Mesendoderm (in vitro differentiated cells): ENCODE measurements at regions not wholly inside any gene's neighbourhood (a gene's known extent, or its start where the extent isn't known, plus 50 kb on each side); places are given as distances from the start of the nearest gene placed in this dataset.

Experiments used
- DNase-seq: peaks from one replicate; pipeline ENCODE4 v3.0.0; 2013
- H2AK5ac ChIP-seq: 2 replicates; pipeline ENCODE4 v1.6.1; 2013; ENCODE audit warnings: low read length, inconsistent platforms
- H2BK120ac ChIP-seq: 2 replicates; pipeline ENCODE4 v1.6.1; 2013; ENCODE audit warnings: low read depth, mild to moderate bottlenecking, low read length, moderate library complexity, mixed read lengths
- H2BK15ac ChIP-seq: replicated peaks from 2 replicates; pipeline ENCODE4 v1.6.1; 2013; ENCODE audit warnings: low read depth, mild to moderate bottlenecking, moderate library complexity
- H2BK5ac ChIP-seq: 2 replicates; pipeline ENCODE4 v1.6.1; 2013; ENCODE audit warnings: low read length, inconsistent platforms
- H3K18ac ChIP-seq: 2 replicates; pipeline ENCODE4 v1.6.1; 2013; ENCODE audit warnings: mild to moderate bottlenecking, low read length, mixed read lengths
- H3K23ac ChIP-seq: one replicate; pipeline ENCODE4 v1.6.1; 2013; ENCODE audit warnings: low read length
- H3K27ac ChIP-seq: 2 replicates; pipeline ENCODE4 v1.5.1; 2013; ENCODE audit warnings: low read depth, mild to moderate bottlenecking, inconsistent platforms, low read length, moderate library complexity
- H3K27me3 ChIP-seq: 2 replicates; pipeline ENCODE4 v1.6.1; 2013; ENCODE audit warnings: low read length, control low read depth, mild to moderate bottlenecking, inconsistent platforms; ENCODE audit not compliant: insufficient read depth, poor library complexity
- H3K36me3 ChIP-seq: 2 replicates; pipeline ENCODE4 v1.6.1; 2013; ENCODE audit warnings: low read length, inconsistent platforms; ENCODE audit not compliant: control insufficient read depth, insufficient read depth
- H3K4ac ChIP-seq: one replicate; pipeline ENCODE4 v1.6.1; 2013; ENCODE audit warnings: low read depth, mild to moderate bottlenecking, low read length, moderate library complexity
- H3K4me1 ChIP-seq: 2 replicates; pipeline ENCODE4 v1.6.1; 2013; ENCODE audit warnings: low read depth, low read length, inconsistent platforms; ENCODE audit not compliant: control insufficient read depth
- H3K4me2 ChIP-seq: 2 replicates; pipeline ENCODE4 v1.6.1; 2013; ENCODE audit warnings: low read length
- H3K4me3 ChIP-seq: 2 replicates; pipeline ENCODE4 v1.5.1; 2013; ENCODE audit warnings: mild to moderate bottlenecking, low read length
- H3K56ac ChIP-seq: one replicate; pipeline ENCODE4 v1.6.1; 2013; ENCODE audit warnings: low read length
- H3K79me1 ChIP-seq: 2 replicates; pipeline ENCODE4 v1.6.1; 2013; ENCODE audit warnings: low read length, inconsistent platforms
- H3K79me2 ChIP-seq: 2 replicates; pipeline ENCODE4 v1.6.1; 2013; ENCODE audit warnings: mild to moderate bottlenecking, low read length; ENCODE audit not compliant: control insufficient read depth, insufficient read depth
- H3K9ac ChIP-seq: 2 replicates; pipeline ENCODE4 v1.6.1; 2013; ENCODE audit warnings: low read length, inconsistent platforms
- H4K5ac ChIP-seq: one replicate; pipeline ENCODE4 v1.6.1; 2013; ENCODE audit warnings: low read length
- H4K8ac ChIP-seq: one replicate; pipeline ENCODE4 v1.6.1; 2013; ENCODE audit warnings: low read depth, mild to moderate bottlenecking, control low read depth, low read length, moderate library complexity
- WGBS: extraction: QIAGEN DNeasy Blood & Tissue Kit; methylation state at CpG from one replicate; pipeline ENCODE4 v1.1.7; 2013; ENCODE audit warnings: low lambda C conversion rate, missing lambda C conversion rate; ENCODE audit not compliant: insufficient coverage; ENCODE audit errors: extremely low coverage; 5-methylcytosine and 5-hydroxymethylcytosine counted together

GRCh38 chr13:34756572-34756971 lies 185.5 kb upstream of the NBEA start:
- Histone ChIP-seq H3K23ac (no peak overlapping the region), H3K56ac (no peak overlapping the region), H3K4me1 (peaks cover 5% of the 10 kb centered on the region), H3K36me3 (no peaks in the 10 kb centered on the region), H4K8ac (no peak overlapping the region), H2AK5ac (no peak overlapping the region), H3K4ac (no peak overlapping the region), H3K4me3 (no peak overlapping the region), H3K79me1 (no peaks in the 10 kb centered on the region), H2BK15ac (no peak overlapping the region), H3K4me2 (no peak overlapping the region), H3K27me3 (no peaks in the 10 kb centered on the region), H2BK120ac (no peak overlapping the region), H4K5ac (no peak overlapping the region), H3K79me2 (no peaks in the 10 kb centered on the region), H2BK5ac (no peak overlapping the region), H3K27ac (no peak overlapping the region), H3K9ac (no peak overlapping the region), H3K18ac (no peak overlapping the region)
- DNase-seq: no peak
- WGBS: no CpG with 5 or more reads among the region's 2 CpGs

- Histone ChIP-seq H2BK120ac (no peak overlapping the region), H3K4ac (no peak overlapping the region), H3K18ac (no peak overlapping the region), H2BK5ac (no peak overlapping the region), H3K4me1 (peaks cover 2% of the 10 kb centered on the region), H3K23ac (no peak overlapping the region), H4K5ac (no peak overlapping the region), H3K56ac (no peak overlapping the region), H3K4me2 (no peak overlapping the region), H3K79me1 (no peaks in the 10 kb centered on the region), H4K8ac (no peak overlapping the region), H3K27me3 (no peaks in the 10 kb centered on the region), H3K79me2 (no peaks in the 10 kb centered on the region), H3K9ac (no peak overlapping the region), H2BK15ac (no peak overlapping the region), H3K36me3 (no peaks in the 10 kb centered on the region), H3K27ac (no peak overlapping the region), H2AK5ac (no peak overlapping the region), H3K4me3 (no peak overlapping the region)
- no CpG with 5 or more reads among the region's 2 CpGs for WGBS
- DNase-seq: no peak
Observed at GRCh38 chr13:34757441-34757840, 184.6 kb upstream of the NBEA start.

GRCh38 chr13:34758628-34759027 lies 183.4 kb upstream of the NBEA start:
- no peak overlapping the region for H2BK5ac ChIP-seq
- no peak for DNase-seq
- no peak overlapping the region for H3K27ac ChIP-seq
- no peaks in the 10 kb centered on the region for H3K4me1 ChIP-seq
- H4K8ac ChIP-seq: no peak overlapping the region
- H3K79me1 ChIP-seq: no peaks in the 10 kb centered on the region
- H3K4ac ChIP-seq: no peak overlapping the region
- no peak overlapping the region for H3K18ac ChIP-seq
- no peaks in the 10 kb centered on the region for H3K36me3 ChIP-seq
- H3K27me3 ChIP-seq: no peaks in the 10 kb centered on the region
- no peak overlapping the region for H3K4me3 ChIP-seq
- H3K79me2 ChIP-seq: no peaks in the 10 kb centered on the region
- no peak overlapping the region for H2AK5ac ChIP-seq
- no peak overlapping the region for H4K5ac ChIP-seq
- no peak overlapping the region for H2BK120ac ChIP-seq
- no peak overlapping the region for H3K9ac ChIP-seq
- H3K23ac ChIP-seq: no peak overlapping the region
- no peak overlapping the region for H3K56ac ChIP-seq
- no peak overlapping the region for H3K4me2 ChIP-seq
- WGBS: no CpG with 5 or more reads among the region's 2 CpGs
- H2BK15ac ChIP-seq: no peak overlapping the region

- Histone ChIP-seq H3K79me1 (no peaks in the 10 kb centered on the region), H3K27me3 (no peaks in the 10 kb centered on the region), H3K4me3 (no peak overlapping the region), H2BK15ac (no peak overlapping the region), H3K4me2 (no peak overlapping the region), H3K4me1 (no peaks in the 10 kb centered on the region), H3K18ac (no peak overlapping the region), H3K4ac (no peak overlapping the region), H2BK120ac (no peak overlapping the region), H3K56ac (no peak overlapping the region), H3K79me2 (no peaks in the 10 kb centered on the region), H3K9ac (no peak overlapping the region), H3K27ac (no peak overlapping the region), H3K36me3 (no peaks in the 10 kb centered on the region), H3K23ac (no peak overlapping the region), H4K5ac (no peak overlapping the region), H2BK5ac (no peak overlapping the region), H4K8ac (no peak overlapping the region), H2AK5ac (no peak overlapping the region)
- DNase-seq: no peak
- 100% methylated on average over 1 of the region's 2 CpGs for WGBS
Observed at GRCh38 chr13:34762312-34762711, 179.8 kb upstream of the NBEA start.

- H3K4me3 ChIP-seq: no peak overlapping the region
- no peak overlapping the region for H3K18ac ChIP-seq
- H4K5ac ChIP-seq: no peak overlapping the region
- H3K56ac ChIP-seq: no peak overlapping the region
- H2BK120ac ChIP-seq: no peak overlapping the region
- H4K8ac ChIP-seq: no peak overlapping the region
- no peaks in the 10 kb centered on the region for H3K36me3 ChIP-seq
- H3K79me2 ChIP-seq: no peaks in the 10 kb centered on the region
- H3K4ac ChIP-seq: no peak overlapping the region
- H3K23ac ChIP-seq: no peak overlapping the region
- H3K27ac ChIP-seq: no peak overlapping the region
- H3K4me2 ChIP-seq: no peak overlapping the region
- peak overlapping the region; percentile 57 for H2BK15ac ChIP-seq
- WGBS: no CpG with 5 or more reads among the region's 2 CpGs
- DNase-seq: no peak
- no peak overlapping the region for H2BK5ac ChIP-seq
- no peaks in the 10 kb centered on the region for H3K79me1 ChIP-seq
- H3K9ac ChIP-seq: no peak overlapping the region
- H3K27me3 ChIP-seq: no peaks in the 10 kb centered on the region
- H3K4me1 ChIP-seq: no peaks in the 10 kb centered on the region
- no peak overlapping the region for H2AK5ac ChIP-seq
Observed at GRCh38 chr13:34764246-34764645, 177.8 kb upstream of the NBEA start.

GRCh38 chr13:34765446-34766180 lies 176.5 kb upstream of the NBEA start:
- no peak overlapping the region for H3K4ac ChIP-seq
- no peak overlapping the region for H2BK5ac ChIP-seq
- no peaks in the 10 kb centered on the region for H3K36me3 ChIP-seq
- H2AK5ac ChIP-seq: no peak overlapping the region
- no peak overlapping the region for H3K4me3 ChIP-seq
- no peak overlapping the region for H3K18ac ChIP-seq
- H3K27ac ChIP-seq: no peak overlapping the region
- no peak overlapping the region for H3K23ac ChIP-seq
- no peak overlapping the region for H4K5ac ChIP-seq
- no peak overlapping the region for H3K9ac ChIP-seq
- WGBS: no CpG with 5 or more reads among the region's 6 CpGs
- H2BK120ac ChIP-seq: no peak overlapping the region
- no peak overlapping the region for H4K8ac ChIP-seq
- no peaks in the 10 kb centered on the region for H3K79me1 ChIP-seq
- no peaks in the 10 kb centered on the region for H3K79me2 ChIP-seq
- no peak overlapping the region for H3K56ac ChIP-seq
- no peak for DNase-seq
- no peaks in the 10 kb centered on the region for H3K27me3 ChIP-seq
- no peak overlapping the region for H2BK15ac ChIP-seq
- no peak overlapping the region for H3K4me2 ChIP-seq
- no peaks in the 10 kb centered on the region for H3K4me1 ChIP-seq
